ENCODE measurements at regions not wholly inside any gene's neighbourhood (a gene's known extent, or its start where the extent isn't known, plus 50 kb on each side); places are given as distances from the start of the nearest gene placed in this dataset.
A peak's percentile ranks its signal among the peaks of the same experiment; 100 is the strongest.
"Not testable (repeated sequence)": the region's sequence is repeated elsewhere in the genome, so short reads cannot be mapped to it uniquely, and the experiment has no call there.

GRCh38 chr5:1731855-1732237, 67.8 kb downstream of the MRPL36 start:
- H3K27ac ChIP-seq (ENCODE audit: low read depth, low read length); H3K4me1 ChIP-seq (ENCODE audit: control insufficient read depth in 1 of 2, insufficient read depth in 2 of 2, low read length in 2 of 2); H3K9ac ChIP-seq (ENCODE audit: low read depth in 1 of 2, low read length in 2 of 2); H3K36me3 ChIP-seq (ENCODE audit: control insufficient read depth in 1 of 2, insufficient read depth in 2 of 2, low read length in 2 of 2); H3K4me3 ChIP-seq (ENCODE audit: low read depth in 1 of 2, low read length in 2 of 2); H3K9me3 ChIP-seq (ENCODE audit: control insufficient read depth in 1 of 2, low read length in 2 of 2): not testable (repeated sequence)
- peaks cover 0 to 12% of the 10 kb centered on the region in 2 donors for H3K27me3 ChIP-seq (ENCODE audit: control insufficient read depth in 1 of 2, insufficient read depth in 2 of 2, low read length in 2 of 2)

- no peak overlapping the region for H3K9ac ChIP-seq (ENCODE audit: low read depth in 1 of 2, low read length in 2 of 2)
- H3K4me1 ChIP-seq (ENCODE audit: control insufficient read depth in 1 of 2, insufficient read depth in 2 of 2, low read length in 2 of 2): no peaks in the 10 kb centered on the region
- H3K27me3 ChIP-seq (ENCODE audit: control insufficient read depth in 1 of 2, insufficient read depth in 2 of 2, low read length in 2 of 2): peaks cover 0 to 12% of the 10 kb centered on the region in 2 donors
- H3K4me3 ChIP-seq (ENCODE audit: low read depth in 1 of 2, low read length in 2 of 2): no peak overlapping the region
- no peak overlapping the region for H3K27ac ChIP-seq (ENCODE audit: low read depth, low read length)
- H3K9me3 ChIP-seq (ENCODE audit: control insufficient read depth in 1 of 2, low read length in 2 of 2): no peaks in the 10 kb centered on the region
- H3K36me3 ChIP-seq (ENCODE audit: control insufficient read depth in 1 of 2, insufficient read depth in 2 of 2, low read length in 2 of 2): no peaks in the 10 kb centered on the region
These were observed 68.5 kb downstream of the MRPL36 start for GRCh38 chr5:1731091-1731639.

GRCh38 chr5:1730487-1730847, 69.2 kb downstream of the MRPL36 start:
- Histone ChIP-seq H3K27ac (ENCODE audit: low read depth, low read length) (no peak overlapping the region), H3K36me3 (ENCODE audit: control insufficient read depth in 1 of 2, insufficient read depth in 2 of 2, low read length in 2 of 2) (no peaks in the 10 kb centered on the region), H3K9ac (ENCODE audit: low read depth in 1 of 2, low read length in 2 of 2) (no peak overlapping the region), H3K9me3 (ENCODE audit: control insufficient read depth in 1 of 2, low read length in 2 of 2) (no peaks in the 10 kb centered on the region), H3K4me3 (ENCODE audit: low read depth in 1 of 2, low read length in 2 of 2) (no peak overlapping the region), H3K4me1 (ENCODE audit: control insufficient read depth in 1 of 2, insufficient read depth in 2 of 2, low read length in 2 of 2) (peaks cover 0 to 3% of the 10 kb centered on the region in 2 donors), H3K27me3 (ENCODE audit: control insufficient read depth in 1 of 2, insufficient read depth in 2 of 2, low read length in 2 of 2) (peaks cover 0 to 14% of the 10 kb centered on the region in 2 donors)

DNA sequence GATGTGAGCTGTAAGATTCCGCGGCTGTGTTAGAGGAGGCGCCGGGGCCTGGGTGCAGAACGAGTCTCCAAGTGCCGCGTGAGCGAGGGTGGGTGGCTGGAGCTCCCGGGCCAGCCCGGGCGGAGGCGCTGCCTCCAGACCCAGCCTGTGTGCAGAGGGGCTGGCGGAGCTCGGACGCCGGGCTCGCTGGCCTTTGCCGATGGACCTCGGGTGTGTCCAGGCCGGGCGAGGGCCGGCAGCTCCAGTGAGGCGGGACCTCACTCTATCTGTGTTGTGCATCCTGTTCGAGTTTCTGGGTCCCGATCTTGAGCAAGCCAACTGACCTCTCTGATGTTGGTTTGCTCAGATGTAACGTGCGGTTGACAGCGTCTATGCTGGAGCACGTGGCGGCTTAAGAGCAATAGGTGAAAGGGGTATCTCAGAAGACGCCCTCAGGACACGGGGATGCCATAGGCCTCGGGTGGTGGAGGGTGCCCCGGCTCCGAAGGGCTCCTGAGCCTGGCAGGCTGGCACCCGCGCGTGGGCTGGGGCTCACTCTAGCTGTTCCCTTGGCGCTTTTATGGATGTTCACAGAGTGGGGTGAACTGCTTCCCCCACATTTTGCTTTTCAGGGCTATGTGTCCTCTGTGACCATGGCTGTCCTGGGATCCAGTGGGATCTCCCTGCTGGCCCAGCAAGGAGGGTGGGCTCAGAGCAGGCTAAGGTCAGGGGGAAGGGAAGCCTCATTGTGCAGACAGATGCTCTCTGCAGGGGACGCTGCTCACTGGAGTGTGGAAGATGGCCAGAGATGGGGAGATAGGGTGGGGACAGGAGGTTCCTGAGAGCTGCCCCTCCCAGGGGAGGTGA, 69.8 kb downstream of the MRPL36 start:
- Histone ChIP-seq H3K27me3 (ENCODE audit: control insufficient read depth in 1 of 2, insufficient read depth in 2 of 2, low read length in 2 of 2) (peaks cover 0 to 10% of the 10 kb centered on the region in 2 donors), H3K27ac (ENCODE audit: low read depth, low read length) (no peak overlapping the region), H3K9ac (ENCODE audit: low read depth in 1 of 2, low read length in 2 of 2) (no peak overlapping the region), H3K9me3 (ENCODE audit: control insufficient read depth in 1 of 2, low read length in 2 of 2) (no peaks in the 10 kb centered on the region), H3K4me3 (ENCODE audit: low read depth in 1 of 2, low read length in 2 of 2) (no peak overlapping the region), H3K4me1 (ENCODE audit: control insufficient read depth in 1 of 2, insufficient read depth in 2 of 2, low read length in 2 of 2) (peaks cover 0 to 4% of the 10 kb centered on the region in 2 donors), H3K36me3 (ENCODE audit: control insufficient read depth in 1 of 2, insufficient read depth in 2 of 2, low read length in 2 of 2) (no peaks in the 10 kb centered on the region)

DNA sequence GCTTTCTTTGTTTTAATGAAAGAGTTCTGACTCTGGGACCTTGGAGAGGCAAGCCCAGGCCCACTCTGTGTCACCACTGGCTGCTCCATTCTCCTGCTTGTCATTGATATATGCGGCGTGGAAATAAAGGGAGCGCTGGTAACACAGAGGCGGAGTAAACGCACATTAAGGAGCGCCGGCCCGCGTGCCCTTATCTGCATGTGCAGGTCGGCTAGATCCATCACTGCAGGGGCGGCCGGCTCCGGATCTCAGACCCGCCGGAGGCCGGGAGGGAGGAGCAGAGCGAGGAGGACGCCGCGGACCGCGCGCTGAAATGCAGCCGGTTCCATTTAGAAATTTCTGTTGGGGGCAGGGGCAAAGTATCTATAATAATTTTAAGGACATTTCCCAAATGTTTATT, 70.8 kb downstream of the MRPL36 start:
- Histone ChIP-seq H3K4me3 (ENCODE audit: low read depth in 1 of 2, low read length in 2 of 2) (no peak overlapping the region), H3K9ac (ENCODE audit: low read depth in 1 of 2, low read length in 2 of 2) (no peak overlapping the region), H3K27me3 (ENCODE audit: control insufficient read depth in 1 of 2, insufficient read depth in 2 of 2, low read length in 2 of 2) (peaks cover 0 to 10% of the 10 kb centered on the region in 2 donors), H3K36me3 (ENCODE audit: control insufficient read depth in 1 of 2, insufficient read depth in 2 of 2, low read length in 2 of 2) (no peaks in the 10 kb centered on the region), H3K27ac (ENCODE audit: low read depth, low read length) (no peak overlapping the region), H3K4me1 (ENCODE audit: control insufficient read depth in 1 of 2, insufficient read depth in 2 of 2, low read length in 2 of 2) (peaks cover 0 to 4% of the 10 kb centered on the region in 2 donors), H3K9me3 (ENCODE audit: control insufficient read depth in 1 of 2, low read length in 2 of 2) (no peaks in the 10 kb centered on the region)

GRCh38 chr5:1727571-1727970, 72.1 kb downstream of the MRPL36 start:
- Histone ChIP-seq H3K27me3 (ENCODE audit: control insufficient read depth in 1 of 2, insufficient read depth in 2 of 2, low read length in 2 of 2) (peaks cover 0 to 10% of the 10 kb centered on the region in 2 donors), H3K9me3 (ENCODE audit: control insufficient read depth in 1 of 2, low read length in 2 of 2) (no peaks in the 10 kb centered on the region)

DNA sequence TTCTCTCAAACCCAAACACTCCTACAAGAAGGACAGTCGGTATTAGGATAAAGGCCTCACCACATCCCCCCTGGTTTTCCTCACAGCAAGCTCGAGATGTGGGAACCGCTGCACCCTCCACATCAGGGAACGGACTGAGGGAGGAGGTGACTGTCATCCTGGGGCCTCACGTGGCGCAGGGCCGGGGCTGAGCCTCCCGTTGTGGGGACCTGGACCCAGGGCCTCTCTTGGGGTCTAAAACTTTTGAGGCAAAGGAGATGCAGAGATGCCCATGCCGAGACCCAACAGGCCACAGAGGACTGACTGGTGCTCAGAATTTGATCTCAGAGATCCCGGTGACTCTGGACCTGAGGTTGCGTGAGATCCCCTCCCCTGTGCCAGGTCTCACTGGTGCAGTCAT, 72.7 kb downstream of the MRPL36 start:
- Histone ChIP-seq H3K27me3 (ENCODE audit: control insufficient read depth in 1 of 2, insufficient read depth in 2 of 2, low read length in 2 of 2) (peaks cover 0 to 10% of the 10 kb centered on the region in 2 donors), H3K9ac (ENCODE audit: low read depth in 1 of 2, low read length in 2 of 2) (no peak overlapping the region), H3K27ac (ENCODE audit: low read depth, low read length) (no peak overlapping the region), H3K36me3 (ENCODE audit: control insufficient read depth in 1 of 2, insufficient read depth in 2 of 2, low read length in 2 of 2) (no peaks in the 10 kb centered on the region), H3K4me3 (ENCODE audit: low read depth in 1 of 2, low read length in 2 of 2) (no peak overlapping the region), H3K9me3 (ENCODE audit: control insufficient read depth in 1 of 2, low read length in 2 of 2) (no peaks in the 10 kb centered on the region), H3K4me1 (ENCODE audit: control insufficient read depth in 1 of 2, insufficient read depth in 2 of 2, low read length in 2 of 2) (peaks cover 0 to 4% of the 10 kb centered on the region in 2 donors)

More at GRCh38 chr5:1727571-1727970, 72.1 kb downstream of the MRPL36 start:
- Histone ChIP-seq H3K27ac (ENCODE audit: low read depth, low read length) (no peak overlapping the region), H3K4me3 (ENCODE audit: low read depth in 1 of 2, low read length in 2 of 2) (no peak overlapping the region), H3K9ac (ENCODE audit: low read depth in 1 of 2, low read length in 2 of 2) (no peak overlapping the region), H3K4me1 (ENCODE audit: control insufficient read depth in 1 of 2, insufficient read depth in 2 of 2, low read length in 2 of 2) (peaks cover 0 to 4% of the 10 kb centered on the region in 2 donors), H3K36me3 (ENCODE audit: control insufficient read depth in 1 of 2, insufficient read depth in 2 of 2, low read length in 2 of 2) (no peaks in the 10 kb centered on the region)

GRCh38 chr5:1726469-1726865, 73.2 kb downstream of the MRPL36 start:
- Histone ChIP-seq H3K9ac (ENCODE audit: low read depth in 1 of 2, low read length in 2 of 2) (no peak overlapping the region), H3K9me3 (ENCODE audit: control insufficient read depth in 1 of 2, low read length in 2 of 2) (no peaks in the 10 kb centered on the region), H3K4me1 (ENCODE audit: control insufficient read depth in 1 of 2, insufficient read depth in 2 of 2, low read length in 2 of 2) (peaks cover 0 to 4% of the 10 kb centered on the region in 2 donors), H3K4me3 (ENCODE audit: low read depth in 1 of 2, low read length in 2 of 2) (no peak overlapping the region), H3K36me3 (ENCODE audit: control insufficient read depth in 1 of 2, insufficient read depth in 2 of 2, low read length in 2 of 2) (no peaks in the 10 kb centered on the region), H3K27ac (ENCODE audit: low read depth, low read length) (no peak overlapping the region), H3K27me3 (ENCODE audit: control insufficient read depth in 1 of 2, insufficient read depth in 2 of 2, low read length in 2 of 2) (peaks cover 0 to 10% of the 10 kb centered on the region in 2 donors)

- no peaks in the 10 kb centered on the region for H3K9me3 ChIP-seq (ENCODE audit: control insufficient read depth in 1 of 2, low read length in 2 of 2)
- H3K4me3 ChIP-seq (ENCODE audit: low read depth in 1 of 2, low read length in 2 of 2): peak overlapping the region in 1 of 2 donors; percentile 24
- H3K36me3 ChIP-seq (ENCODE audit: control insufficient read depth in 1 of 2, insufficient read depth in 2 of 2, low read length in 2 of 2): no peaks in the 10 kb centered on the region
- H3K27me3 ChIP-seq (ENCODE audit: control insufficient read depth in 1 of 2, insufficient read depth in 2 of 2, low read length in 2 of 2): peaks cover 0 to 10% of the 10 kb centered on the region in 2 donors
- H3K4me1 ChIP-seq (ENCODE audit: control insufficient read depth in 1 of 2, insufficient read depth in 2 of 2, low read length in 2 of 2): peaks cover 0 to 4% of the 10 kb centered on the region in 2 donors
- H3K27ac ChIP-seq (ENCODE audit: low read depth, low read length): no peak overlapping the region
- no peak overlapping the region for H3K9ac ChIP-seq (ENCODE audit: low read depth in 1 of 2, low read length in 2 of 2)
These were observed 73.8 kb downstream of the MRPL36 start for GRCh38 chr5:1725641-1726468.
